IMR-90 (cell line): ENCODE measurements at regions not wholly inside any gene's neighbourhood (a gene's known extent, or its start where the extent isn't known, plus 50 kb on each side); places are given as distances from the start of the nearest gene placed in this dataset.

Experiments used
- ATAC-seq: fragments of 200-7000 bp; cut with Tn5 transposase; 2 replicates; pipeline ENCODE4 v1.9.1; 2020; ENCODE audit warnings: low read depth, mild to moderate bottlenecking, moderate library complexity
- BruUV-seq: library from RNA; stranded (reverse); fragments of 400-500 nt; replicated peaks from 2 replicates; lab custom pipeline; 2021; lab: Mats Ljungman, UMichigan
- CTCF ChIA-PET: fragments of 300-600 bp; formaldehyde crosslinking; extraction: SDS; loops from one replicate; lab custom pipeline; 2021; ENCODE audit warnings: antibody characterized with exemption; lab: Yijun Ruan, JAX
- POLR2A ChIA-PET: fragments of 300-600 bp; sonication (Branson Sonifier 250); formaldehyde crosslinking; loops from one replicate; lab custom pipeline; 2022; ENCODE audit warnings: antibody characterized with exemption; ENCODE audit not compliant: unreplicated experiment; lab: Charles Lee
- DNase-seq: peaks from one replicate; pipeline ENCODE4 v3.0.0; 2013
- H2AFZ ChIP-seq: replicated peaks from 2 replicates; pipeline ENCODE3; 2013; ENCODE audit warnings: low read length, mild to moderate bottlenecking; ENCODE audit not compliant: poor library complexity
- H2AK5ac ChIP-seq: 2 replicates; pipeline ENCODE4 v1.6.1; 2013; ENCODE audit warnings: low read depth, low read length, inconsistent platforms
- H2AK9ac ChIP-seq: replicated peaks from 2 replicates; pipeline ENCODE3; 2013; ENCODE audit warnings: mild to moderate bottlenecking, low read depth, low read length, moderate library complexity; ENCODE audit not compliant: poor library complexity
- H2BK120ac ChIP-seq: 2 replicates; pipeline ENCODE4 v1.6.1; 2013; ENCODE audit warnings: low read depth, low read length, inconsistent platforms
- H2BK15ac ChIP-seq: 3 replicates; pipeline ENCODE4 v1.6.1; 2013; ENCODE audit warnings: low read depth, low read length, inconsistent platforms
- H2BK20ac ChIP-seq: 2 replicates; pipeline ENCODE4 v1.6.1; 2013; ENCODE audit warnings: low read depth, mild to moderate bottlenecking, inconsistent platforms, low read length, moderate library complexity
- H2BK5ac ChIP-seq: 2 replicates; pipeline ENCODE4 v1.6.1; 2013; ENCODE audit warnings: mild to moderate bottlenecking, low read depth, low read length, inconsistent platforms; ENCODE audit not compliant: poor library complexity, severe bottlenecking
- H3K14ac ChIP-seq: replicated peaks from 2 replicates; pipeline ENCODE4 v1.6.1; 2013; ENCODE audit warnings: low read depth, low read length, inconsistent platforms
- H3K18ac ChIP-seq: 2 replicates; pipeline ENCODE4 v1.6.1; 2013; ENCODE audit warnings: low read depth, low read length, control low read depth
- H3K23ac ChIP-seq: 2 replicates; pipeline ENCODE4 v1.6.1; 2013; ENCODE audit warnings: low read depth, low read length, inconsistent platforms
- H3K27ac ChIP-seq: 2 replicates; pipeline ENCODE4 v1.5.1; 2013; ENCODE audit warnings: mild to moderate bottlenecking, control low read depth, low read length; ENCODE audit not compliant: insufficient read depth
- H3K27me3 ChIP-seq: 2 replicates; pipeline ENCODE4 v1.6.1; 2013; ENCODE audit warnings: low read length; ENCODE audit not compliant: control insufficient read depth, insufficient read depth
- H3K36me3 ChIP-seq: 2 replicates; pipeline ENCODE4 v1.6.1; 2013; ENCODE audit warnings: low read length, mixed read lengths; ENCODE audit not compliant: control insufficient read depth, insufficient read depth
- H3K4ac ChIP-seq: 2 replicates; pipeline ENCODE4 v1.6.1; 2013; ENCODE audit warnings: low read depth, low read length, inconsistent platforms
- H3K4me1 ChIP-seq: 2 replicates; pipeline ENCODE4 v1.6.1; 2013; ENCODE audit warnings: low read length, mixed read lengths; ENCODE audit not compliant: control insufficient read depth, insufficient read depth
- H3K4me2 ChIP-seq: 2 replicates; pipeline ENCODE4 v1.6.1; 2013; ENCODE audit warnings: low read depth, mild to moderate bottlenecking, control low read depth, low read length, moderate library complexity
- H3K4me3 ChIP-seq: 2 replicates; pipeline ENCODE4 v1.5.1; 2013; ENCODE audit warnings: low read depth, mild to moderate bottlenecking, control low read depth, low read length, moderate library complexity; ENCODE audit not compliant: insufficient read depth
- H3K56ac ChIP-seq: 2 replicates; pipeline ENCODE4 v1.6.1; 2013; ENCODE audit warnings: low read length, inconsistent platforms; ENCODE audit not compliant: insufficient read depth; ENCODE audit errors: extremely low read depth
- H3K79me1 ChIP-seq, 2 experiments: 2 replicates each; pipeline ENCODE4 v1.6.1; 2013; ENCODE audit warnings: low read length in 2 of 2, inconsistent platforms in 1 of 2, low read depth in 1 of 2
- H3K9ac ChIP-seq: 2 replicates; pipeline ENCODE4 v1.6.1; 2013; ENCODE audit warnings: low read depth, low read length, control low read depth
- H3K9me1 ChIP-seq: 2 replicates; pipeline ENCODE4 v1.6.1; 2013; ENCODE audit warnings: low read length, inconsistent platforms; ENCODE audit not compliant: insufficient read depth
- H3K9me3 ChIP-seq: 2 replicates; pipeline ENCODE4 v1.6.1; 2013; ENCODE audit warnings: low read length; ENCODE audit not compliant: control insufficient read depth, insufficient read depth
- H4K20me1 ChIP-seq: 2 replicates; pipeline ENCODE4 v1.6.1; 2013; ENCODE audit warnings: low read length, inconsistent platforms; ENCODE audit not compliant: insufficient read depth
- H4K5ac ChIP-seq: 2 replicates; pipeline ENCODE4 v1.6.1; 2013; ENCODE audit warnings: mild to moderate bottlenecking, low read depth, low read length, control low read depth
- H4K8ac ChIP-seq, 2 experiments: 2 replicates each; pipeline ENCODE4 v1.6.1; 2013; ENCODE audit warnings: low read depth in 2 of 2, low read length in 2 of 2, control low read depth in 1 of 2, inconsistent platforms in 1 of 2
- H4K91ac ChIP-seq: 2 replicates; pipeline ENCODE4 v1.6.1; 2013; ENCODE audit warnings: low read depth, low read length, inconsistent platforms; ENCODE audit not compliant: insufficient read depth
- CEBPB ChIP-seq: IDR thresholded peaks from 2 replicates; pipeline ENCODE4 v1.6.1; 2012; ENCODE audit warnings: low read depth, low read length, improper control_type of control experiment
- CHD1 ChIP-seq: IDR thresholded peaks from 2 replicates; pipeline ENCODE4 v1.6.1; 2012; ENCODE audit warnings: low read depth, low read length, improper control_type of control experiment
- ELK1 ChIP-seq: fragments of 150-350 bp; IDR thresholded peaks from 2 replicates; pipeline ENCODE4 v1.6.1; 2016; ENCODE audit warnings: low read depth, mild to moderate bottlenecking, low read length, moderate library complexity, borderline replicate concordance
- MAZ ChIP-seq: IDR thresholded peaks from 2 replicates; pipeline ENCODE4 v1.6.1; 2012; ENCODE audit warnings: low read depth, mild to moderate bottlenecking, low read length, improper control_type of control experiment, moderate library complexity, borderline replicate concordance
- MXI1 ChIP-seq: IDR thresholded peaks from 2 replicates; pipeline ENCODE4 v1.6.1; 2012; ENCODE audit warnings: low read depth, mild to moderate bottlenecking, low read length, moderate library complexity, borderline replicate concordance
- POLR2A ChIP-seq: IDR thresholded peaks from 2 replicates; pipeline ENCODE4 v1.6.1; 2012; ENCODE audit warnings: mild to moderate bottlenecking, low read depth, low read length
- RCOR1 ChIP-seq: IDR thresholded peaks from 2 replicates; pipeline ENCODE4 v1.6.1; 2012; ENCODE audit warnings: mild to moderate bottlenecking, low read length, improper control_type of control experiment; ENCODE audit not compliant: insufficient replicate concordance
- SMC3 ChIP-seq: fragments of 150-350 bp; IDR thresholded peaks from 2 replicates; pipeline ENCODE4 v1.6.1; 2016; ENCODE audit warnings: low read depth, mild to moderate bottlenecking, antibody characterized with exemption, low read length, moderate library complexity
- dilution Hi-C: fragments of 300-500 bp; cut with HindIII; formaldehyde crosslinking; loops from one replicate; pipeline ENCODE4 v1.14.3; 2018; ENCODE audit warnings: low sequenced_read_pairs; ENCODE audit not compliant: unreplicated experiment
- in situ Hi-C: fragments of 300-500 bp; cut with MboI; formaldehyde crosslinking; loops from 3 replicates; pipeline ENCODE4 v1.14.3; 2019; ENCODE audit warnings: low sequenced_read_pairs, inconsistent platforms, mixed read lengths
- intact Hi-C: fragments of 100-400 bp; cut with micrococcal nuclease; formaldehyde crosslinking; loops from 2 replicates; pipeline ENCODE4 v1.10.0; 2022
- TF ChIP-seq, protein P1 (sequence below): fragments of 150-350 bp; IDR thresholded peaks from 2 replicates; pipeline ENCODE4 v1.6.1; 2017; ENCODE audit warnings: mild to moderate bottlenecking, antibody characterized with exemption, low read length, low read depth

DNA sequence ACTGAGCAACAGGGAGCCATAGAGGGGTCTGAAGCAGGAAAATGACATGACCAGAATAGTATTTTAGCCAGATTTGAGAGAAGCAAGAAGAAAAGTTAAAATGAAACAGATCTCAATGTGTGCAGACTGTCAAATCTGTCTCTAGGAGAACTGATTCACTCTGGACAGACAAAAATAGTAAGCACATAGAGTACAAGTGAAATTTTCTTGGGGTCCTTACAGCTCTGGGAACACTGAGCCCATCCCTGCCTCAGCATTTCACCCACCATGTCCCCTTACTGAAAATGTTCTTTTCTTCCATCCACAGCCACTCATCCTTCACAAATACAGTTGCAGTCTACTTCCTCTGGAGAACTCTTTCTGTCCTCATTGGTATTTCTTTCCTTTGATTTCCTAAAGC is 359.2 kb downstream of the MTX2 start:
- no peak overlapping the region for H3K27ac ChIP-seq
- H3K9me1 ChIP-seq: no peaks in the 10 kb centered on the region
- no TSS peak for BruUV-seq
- H4K8ac ChIP-seq: no peak overlapping the region
- no peak overlapping the region for H2BK20ac ChIP-seq
- peaks cover 1% of the 10 kb centered on the region; the same call in 1 of the 2 replicates for H3K27me3 ChIP-seq
- ATAC-seq (no peak), DNase-seq (no peak)
- no peaks in the 10 kb centered on the region for H3K36me3 ChIP-seq
- dilution Hi-C loops (no loop called here), in situ Hi-C loops (no loop called here), intact Hi-C loops (no loop called here)
- no peak overlapping the region for H3K4me2 ChIP-seq
- no peaks in the 10 kb centered on the region for H3K4me1 ChIP-seq
- no peak overlapping the region for H3K56ac ChIP-seq
- H4K20me1 ChIP-seq: no peaks in the 10 kb centered on the region
- H3K23ac ChIP-seq: no peak overlapping the region
- no peak overlapping the region for H2BK120ac ChIP-seq
- no peak overlapping the region for H2AK5ac ChIP-seq
- no peak overlapping the region for H4K91ac ChIP-seq
- no peak overlapping the region for H4K5ac ChIP-seq
- no peak overlapping the region for H2AFZ ChIP-seq
- ChIA-PET POLR2A (interaction anchor here (0.6 kb wide), 1 partner anchor 1387 kb away, joined by 3 read pairs; no protein-coding TSS in a partner anchor), CTCF (interaction anchor here (0.7 kb wide), 1 partner anchor 159 kb away, joined by 4 read pairs; no protein-coding TSS in a partner anchor)
- H2BK5ac ChIP-seq: no peak overlapping the region
- no peak overlapping the region for H3K9ac ChIP-seq
- H2BK15ac ChIP-seq: no peak overlapping the region
- no peaks in the 10 kb centered on the region for H3K79me1 ChIP-seq
- H2AK9ac ChIP-seq: no peak overlapping the region
- H3K4ac ChIP-seq: no peak overlapping the region
- TF ChIP-seq ELK1: no peak
- TF ChIP-seq CHD1: no peak
- no peak for TF ChIP-seq CEBPB
- TF ChIP-seq MXI1: no peak
- TF ChIP-seq RCOR1: no peak
- TF ChIP-seq, protein P1, sequence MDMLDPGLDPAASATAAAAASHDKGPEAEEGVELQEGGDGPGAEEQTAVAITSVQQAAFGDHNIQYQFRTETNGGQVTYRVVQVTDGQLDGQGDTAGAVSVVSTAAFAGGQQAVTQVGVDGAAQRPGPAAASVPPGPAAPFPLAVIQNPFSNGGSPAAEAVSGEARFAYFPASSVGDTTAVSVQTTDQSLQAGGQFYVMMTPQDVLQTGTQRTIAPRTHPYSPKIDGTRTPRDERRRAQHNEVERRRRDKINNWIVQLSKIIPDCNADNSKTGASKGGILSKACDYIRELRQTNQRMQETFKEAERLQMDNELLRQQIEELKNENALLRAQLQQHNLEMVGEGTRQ: no peak
- TF ChIP-seq MAZ: no peak
- TF ChIP-seq SMC3: no peak
- no peak for TF ChIP-seq POLR2A
- no peak overlapping the region for H3K14ac ChIP-seq
- H3K9me3 ChIP-seq: no peaks in the 10 kb centered on the region
- H3K4me3 ChIP-seq: no peak overlapping the region
- H3K18ac ChIP-seq: no peak overlapping the region
